ENCODE measurements at regions not wholly inside any gene's neighbourhood (a gene's known extent, or its start where the extent isn't known, plus 50 kb on each side); places are given as distances from the start of the nearest gene placed in this dataset.

DNA sequence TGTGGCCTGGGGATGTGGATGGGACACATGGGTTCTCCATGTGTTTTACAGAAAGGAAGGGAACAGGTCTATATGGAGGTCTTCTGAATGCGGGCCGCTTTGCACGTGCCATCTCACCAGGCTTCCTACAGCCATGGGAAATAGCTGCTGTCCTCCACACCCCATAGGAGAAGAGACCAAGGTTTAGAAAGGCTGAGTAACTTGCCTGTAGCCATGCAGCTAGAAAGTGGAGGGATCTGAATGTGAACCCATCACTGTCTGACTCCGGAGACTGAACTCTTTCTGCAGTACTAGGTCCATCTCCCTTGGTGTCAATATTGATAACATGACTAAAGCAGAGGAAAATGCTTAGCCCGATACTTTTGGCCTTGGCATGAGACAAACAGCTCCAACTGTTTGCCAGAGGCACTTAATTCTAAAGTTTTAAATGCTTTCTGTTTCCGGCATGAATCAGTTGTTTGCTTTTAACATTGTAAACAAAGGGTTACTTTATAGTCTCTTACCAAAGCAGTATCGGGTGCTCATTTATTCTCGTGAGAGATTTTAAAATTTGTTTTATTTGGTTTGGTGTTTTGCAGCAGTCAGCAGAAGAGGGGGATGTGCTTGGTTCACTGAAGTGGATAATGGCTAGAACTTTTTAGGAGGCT is 64.8 kb upstream of the LOXL4 start:
- DNase-seq (ENCODE audit: low spot score) (no peak), ATAC-seq (no peak)

DNA sequence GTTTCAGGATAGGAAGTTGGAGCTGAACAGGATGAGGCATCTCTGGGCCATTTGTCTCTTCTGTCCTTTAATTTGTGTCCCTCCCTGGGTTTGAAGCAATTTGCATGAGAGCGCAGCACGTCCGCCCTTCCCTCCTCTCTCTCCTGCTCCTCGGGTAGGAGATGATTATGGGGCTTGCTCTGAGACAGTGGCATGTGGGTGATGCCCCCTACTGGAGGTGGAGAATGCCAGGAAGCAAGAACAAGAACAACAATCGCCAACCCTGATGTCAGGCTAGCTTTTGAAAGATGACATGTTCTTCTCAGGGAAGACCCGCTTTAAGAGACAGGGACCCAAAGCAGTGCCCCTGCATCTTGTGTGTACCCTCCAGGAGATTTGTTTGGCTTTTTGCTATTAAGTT is 63.9 kb upstream of the LOXL4 start:
- DNase-seq (ENCODE audit: low spot score) = no peak
- peak; percentile 47 for ATAC-seq

DNA sequence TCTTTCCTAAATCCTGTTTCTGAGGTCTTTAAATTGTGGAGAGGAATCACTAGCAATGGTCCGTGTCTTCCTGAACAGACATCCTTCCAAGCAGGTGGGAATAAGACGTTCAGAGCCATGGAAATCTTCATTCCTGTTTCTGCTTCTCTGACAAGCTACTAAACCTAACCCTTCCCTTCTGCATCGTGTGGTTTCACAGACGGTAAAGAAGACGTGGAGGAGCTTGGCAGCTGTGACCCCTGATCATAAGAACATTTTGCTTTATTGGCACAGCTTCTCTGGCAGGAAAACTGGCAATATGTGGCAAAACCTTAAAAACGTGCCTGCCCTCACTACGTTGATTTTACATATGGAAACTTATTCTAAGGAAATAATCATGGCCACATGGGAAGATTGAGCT is 63.0 kb upstream of the LOXL4 start:
- no peak for DNase-seq (ENCODE audit: low spot score)
- no peak for ATAC-seq

DNA sequence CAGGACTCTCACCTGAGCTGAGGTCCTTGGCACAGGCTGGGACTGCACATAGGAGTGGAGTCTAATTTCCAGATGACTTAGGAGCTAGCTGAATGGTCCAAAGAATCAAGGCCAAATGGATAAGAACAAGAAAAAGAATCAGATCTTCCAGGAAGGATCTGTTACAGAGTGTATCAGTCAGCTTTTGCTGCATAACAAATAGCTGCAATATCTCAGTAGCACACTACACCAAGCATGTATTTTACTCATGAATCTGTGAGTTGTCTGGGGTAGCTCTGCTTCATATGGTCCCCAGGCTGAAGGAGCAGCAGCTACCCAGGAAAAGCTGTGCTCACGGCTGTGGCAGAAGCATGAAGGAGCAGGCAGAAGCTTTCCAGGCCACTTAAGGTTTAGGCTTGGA is 60.6 kb upstream of the LOXL4 start:
- no peak for DNase-seq (ENCODE audit: low spot score)
- ATAC-seq = no peak

DNA sequence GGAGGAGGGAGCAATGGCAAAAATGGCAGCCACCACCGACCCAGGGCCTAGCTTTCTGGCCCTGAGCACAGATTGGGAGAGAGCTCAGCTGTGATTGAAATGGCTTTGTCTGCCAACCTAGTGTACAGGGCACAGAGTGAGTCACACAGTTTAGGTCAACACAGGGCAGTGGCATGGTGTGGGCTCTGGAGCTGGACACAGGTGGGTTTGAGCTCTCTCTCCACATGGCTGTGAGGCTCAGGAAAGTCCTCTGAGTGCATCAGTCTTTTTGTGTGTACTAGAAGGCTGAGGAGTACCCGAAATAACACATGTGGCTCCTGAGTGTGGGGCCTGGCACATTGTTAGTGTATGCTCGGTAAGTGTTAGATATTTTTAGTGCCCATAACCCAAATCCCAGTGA is 60.2 kb upstream of the LOXL4 start:
- DNase-seq (ENCODE audit: low spot score) (no peak), ATAC-seq (no peak)

DNA sequence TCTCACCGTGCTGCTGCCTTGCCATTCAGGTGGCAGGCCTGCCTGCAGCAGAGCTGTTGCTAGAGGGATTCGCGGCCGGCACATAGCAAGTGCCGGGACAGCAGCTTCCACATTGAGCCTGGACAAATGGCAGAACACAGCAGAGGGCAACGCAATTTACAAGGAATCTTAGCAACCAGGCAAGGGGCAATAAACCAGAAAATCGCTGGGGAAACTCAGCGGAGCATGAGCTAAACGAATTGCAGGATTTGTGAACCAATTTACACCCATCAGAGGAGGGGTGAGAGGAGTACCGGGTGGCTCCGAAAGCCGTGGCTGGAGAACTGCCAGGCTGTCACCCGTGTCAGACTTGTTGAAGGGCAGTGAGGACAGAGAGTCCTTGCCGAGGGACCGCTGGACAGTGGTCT is 58.6 kb upstream of the LOXL4 start:
- ATAC-seq (no peak), DNase-seq (ENCODE audit: low spot score) (no peak)

DNA sequence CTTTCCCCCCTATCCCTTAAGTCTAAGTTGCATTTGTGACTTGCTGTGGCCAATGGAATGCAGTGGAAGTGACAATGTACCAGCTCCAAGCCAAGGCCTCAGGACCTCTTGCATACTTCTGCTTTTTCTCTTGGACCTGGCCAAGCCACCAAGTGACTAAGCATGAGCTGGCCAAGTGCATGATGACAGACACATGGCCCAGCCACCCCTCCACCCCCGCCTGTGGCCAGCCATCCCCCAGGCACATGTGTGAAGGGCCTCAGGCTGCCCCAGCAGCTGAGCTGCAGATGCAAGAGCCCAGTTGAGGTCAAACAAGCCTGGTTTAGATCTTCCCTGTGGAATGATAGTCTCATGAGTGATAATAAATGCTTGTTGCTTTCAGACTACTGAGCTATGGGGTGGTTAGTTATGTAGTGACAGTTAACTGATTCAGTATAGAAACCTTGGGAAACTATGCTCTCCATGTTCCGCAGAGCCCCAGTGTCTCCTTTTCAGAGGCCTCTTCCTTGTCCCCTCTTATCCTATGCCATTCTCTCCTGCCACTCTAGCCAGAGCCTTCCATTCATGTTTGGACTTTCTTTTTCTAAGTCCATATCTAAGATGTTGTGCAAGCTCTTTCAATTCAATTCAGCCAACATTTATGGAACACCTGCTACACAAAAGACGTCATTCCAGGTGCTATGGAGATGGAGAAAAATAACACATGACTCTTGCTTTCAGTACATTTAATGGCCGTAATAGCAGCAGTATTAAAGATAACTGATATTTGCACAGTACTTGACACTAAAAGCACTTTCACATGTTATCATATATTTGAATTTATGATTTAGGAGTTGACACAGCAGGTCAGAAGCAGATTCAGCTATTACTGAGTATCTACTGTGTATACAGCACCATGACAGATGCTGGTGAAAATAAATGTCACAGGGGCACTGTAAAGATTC is 55.5 kb upstream of the LOXL4 start:
- DNase-seq (ENCODE audit: low spot score) (no peak), ATAC-seq (peak; percentile 36)

DNA sequence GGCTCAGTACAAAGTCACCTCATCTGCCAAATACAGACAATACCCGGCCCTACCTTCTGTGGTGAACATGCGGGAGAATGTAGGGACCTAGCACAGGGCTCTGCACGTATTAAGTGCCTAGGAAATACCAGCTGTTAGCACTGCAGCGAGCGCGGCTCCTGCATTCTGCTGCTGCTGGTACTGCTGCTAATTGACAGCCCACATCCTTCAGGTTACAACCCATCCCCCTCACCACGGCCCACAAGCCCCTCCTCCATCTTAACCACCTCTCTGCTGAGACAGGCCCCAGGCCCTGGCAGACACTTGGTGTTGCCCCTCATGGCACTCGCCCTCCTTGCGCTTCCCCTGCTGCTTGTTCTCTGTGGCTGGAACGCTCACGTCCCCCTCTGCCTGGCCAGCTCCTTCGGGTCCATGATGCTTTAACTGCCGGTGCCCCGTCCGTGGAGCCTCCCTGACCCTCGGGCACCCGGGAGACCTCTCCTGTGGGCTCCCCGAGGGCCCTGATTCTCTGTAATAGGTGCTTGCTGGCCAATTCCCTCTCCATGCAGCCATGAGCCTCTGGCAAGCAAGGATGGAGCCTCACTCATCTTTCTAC is 53.3 kb upstream of the LOXL4 start:
- ATAC-seq = no peak
- DNase-seq (ENCODE audit: low spot score) = no peak

DNA sequence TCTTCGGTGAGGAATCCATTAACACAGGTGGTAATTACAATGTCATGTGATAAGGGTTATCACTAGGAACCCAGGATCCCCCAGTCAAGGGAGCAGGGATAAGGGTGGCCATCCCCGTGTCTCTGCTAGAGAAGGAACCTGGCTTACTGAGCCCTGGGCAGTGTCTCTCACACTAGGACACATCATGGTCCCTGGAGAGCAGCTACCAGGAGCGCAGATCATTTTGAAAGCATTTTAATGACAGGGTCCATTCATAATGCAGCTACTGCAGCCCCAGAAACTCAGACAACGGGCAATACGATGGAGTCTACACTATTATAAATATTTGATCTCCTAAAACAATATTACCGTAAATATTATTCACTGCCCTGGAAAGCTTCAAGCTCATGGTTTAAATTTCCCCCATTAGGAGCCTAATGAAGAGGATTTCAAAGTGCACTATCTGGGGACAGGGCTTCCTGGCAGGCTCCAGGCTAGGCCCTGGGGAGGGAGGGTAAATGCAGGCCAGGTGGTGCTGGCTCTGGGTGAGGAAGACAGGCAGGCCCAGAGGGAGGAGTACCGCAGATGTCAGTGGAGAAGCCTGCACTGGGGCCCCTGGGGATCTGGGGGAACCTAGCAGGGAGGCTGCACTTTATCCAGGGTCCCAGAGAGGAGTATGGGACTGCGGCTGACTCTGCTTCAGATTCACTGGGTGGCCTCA is 52.6 kb upstream of the LOXL4 start:
- DNase-seq (ENCODE audit: low spot score) (no peak), ATAC-seq (no peak)

DNA sequence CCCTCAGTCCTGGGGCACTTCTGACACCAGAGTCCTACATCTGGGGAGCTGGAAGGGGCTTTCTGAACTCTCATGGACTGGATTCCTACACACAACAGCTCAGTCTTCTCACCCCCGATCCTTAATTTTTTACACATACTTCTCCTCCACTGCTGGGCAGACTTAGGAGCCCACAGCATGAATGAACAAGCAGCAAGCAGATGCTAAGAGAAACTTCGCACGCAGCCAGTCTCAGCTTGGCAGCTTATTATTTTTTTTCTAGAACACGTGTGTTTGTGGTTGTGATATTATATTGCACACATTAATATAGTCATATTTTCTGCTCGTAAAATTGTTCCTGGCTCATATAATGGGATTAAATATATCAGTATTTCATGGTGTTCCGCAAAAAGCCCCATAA is 50.9 kb upstream of the LOXL4 start:
- no peak for DNase-seq (ENCODE audit: low spot score)
- ATAC-seq = no peak

Data from left lobe of liver (tissue), 2 donors.